KMS-11 (cell line): ENCODE measurements at regions not wholly inside any gene's neighbourhood (a gene's known extent, or its start where the extent isn't known, plus 50 kb on each side); places are given as distances from the start of the nearest gene placed in this dataset.

Source experiments
- H2AFZ ChIP-seq: fragments of 200-600 bp; sonication (generic); 2 replicates; pipeline ENCODE4 v1.6.1; 2016; ENCODE audit warnings: antibody characterized with exemption, mixed run types, low read depth
- H3K27ac ChIP-seq: fragments of 200-600 bp; sonication (generic); 2 replicates; pipeline ENCODE4 v1.6.1; 2016; ENCODE audit warnings: mild to moderate bottlenecking, mixed run types
- H3K27me3 ChIP-seq: fragments of 200-600 bp; sonication (generic); 2 replicates; pipeline ENCODE4 v1.6.1; 2017; ENCODE audit warnings: mild to moderate bottlenecking, low read depth, mixed run types, moderate library complexity; ENCODE audit not compliant: insufficient read depth
- H3K36me3 ChIP-seq: fragments of 200-600 bp; sonication (generic); 2 replicates; pipeline ENCODE4 v1.6.1; 2017; ENCODE audit warnings: mild to moderate bottlenecking, mixed run types; ENCODE audit not compliant: insufficient read depth
- H3K4me1 ChIP-seq: fragments of 200-600 bp; sonication (generic); 2 replicates; pipeline ENCODE4 v1.6.1; 2016; ENCODE audit warnings: mild to moderate bottlenecking, low read depth, mixed run types; ENCODE audit not compliant: poor library complexity, severe bottlenecking
- H3K4me2 ChIP-seq: fragments of 200-600 bp; sonication (generic); 2 replicates; pipeline ENCODE4 v1.7.0; 2016; ENCODE audit warnings: mild to moderate bottlenecking, mixed run types
- H3K4me3 ChIP-seq: fragments of 200-600 bp; sonication (generic); IDR thresholded peaks from 2 replicates; pipeline ENCODE4 v1.6.1; 2017; ENCODE audit warnings: low read depth, low read length, mixed read lengths; ENCODE audit not compliant: insufficient read depth
- H3K79me2 ChIP-seq: fragments of 200-600 bp; sonication (generic); 2 replicates; pipeline ENCODE4 v1.6.1; 2016; ENCODE audit warnings: low read depth, mixed run types; ENCODE audit not compliant: insufficient read depth
- H3K9ac ChIP-seq: fragments of 200-600 bp; sonication (generic); 2 replicates; pipeline ENCODE4 v1.6.1; 2016; ENCODE audit warnings: mild to moderate bottlenecking, mixed run types
- H4K20me1 ChIP-seq: fragments of 200-600 bp; sonication (generic); 2 replicates; pipeline ENCODE4 v1.6.1; 2016; ENCODE audit warnings: mild to moderate bottlenecking, mixed run types; ENCODE audit not compliant: insufficient read depth
- CTCF ChIP-seq: fragments of 200-600 bp; sonication (generic); conservative IDR thresholded peaks from 2 replicates; pipeline ENCODE4 v1.6.1; 2017; ENCODE audit warnings: low read depth, mild to moderate bottlenecking, antibody characterized with exemption, low read length, moderate library complexity, mixed read lengths

DNA sequence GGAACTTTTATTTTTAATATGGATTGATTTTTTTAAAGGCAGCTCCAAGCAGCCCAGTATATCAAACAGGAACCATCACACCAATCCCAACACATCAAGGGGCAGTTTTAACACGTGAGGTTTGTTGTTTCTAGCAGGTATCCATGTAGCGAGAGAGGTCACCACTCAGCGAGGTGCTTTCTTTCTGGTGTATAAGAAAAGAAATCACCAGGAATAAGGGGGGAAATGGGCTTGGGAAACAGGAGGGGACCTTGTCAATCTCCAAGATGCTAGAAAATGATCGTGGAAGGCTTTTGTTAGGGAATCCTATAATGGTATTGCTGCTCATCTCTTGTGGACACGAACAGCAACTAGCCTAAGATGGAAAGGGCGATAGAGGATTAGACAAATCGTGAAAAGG lies 402.9 kb upstream of the ATP11B start:
- 0 out of 2 replicates have a peak overlapping the region, but pooled peaks have one; percentile 58 for H3K27ac ChIP-seq
- no peaks in the 10 kb centered on the region for H3K36me3 ChIP-seq
- no peak overlapping the region for H2AFZ ChIP-seq
- H3K27me3 ChIP-seq, result no peaks in the 10 kb centered on the region
- H3K4me1 ChIP-seq, result peaks cover 92% of the 10 kb centered on the region
- peak overlapping the region; percentile 50; the same call in 1 of the 2 replicates for H3K4me2 ChIP-seq
- TF ChIP-seq CTCF, result no peak
- H3K4me3 ChIP-seq, result no peak overlapping the region
- H3K79me2 ChIP-seq, result no peaks in the 10 kb centered on the region
- no peak overlapping the region for H3K9ac ChIP-seq
- no peaks in the 10 kb centered on the region for H4K20me1 ChIP-seq

GRCh38 chr3:182392182-182392937 lies 400.9 kb upstream of the ATP11B start:
- H3K4me3 ChIP-seq, result no peak overlapping the region
- no peak overlapping the region for H3K27ac ChIP-seq
- no peak overlapping the region; the same call in 1 of the 2 replicates for H2AFZ ChIP-seq
- no peaks in the 10 kb centered on the region for H3K36me3 ChIP-seq
- H3K27me3 ChIP-seq, result no peaks in the 10 kb centered on the region
- no peaks in the 10 kb centered on the region for H4K20me1 ChIP-seq
- peaks cover 94% of the 10 kb centered on the region for H3K4me1 ChIP-seq
- no peak overlapping the region for H3K9ac ChIP-seq
- H3K4me2 ChIP-seq, result peak overlapping the region; percentile 74; the same call in 1 of the 2 replicates
- H3K79me2 ChIP-seq, result no peaks in the 10 kb centered on the region
- peak; percentile 62 for TF ChIP-seq CTCF

GRCh38 chr3:182393151-182393550 lies 400.2 kb upstream of the ATP11B start:
- TF ChIP-seq CTCF, result no peak
- H3K36me3 ChIP-seq, result no peaks in the 10 kb centered on the region
- no peak overlapping the region for H3K27ac ChIP-seq
- peak overlapping the region; percentile 74; the same call in 1 of the 2 replicates for H3K4me2 ChIP-seq
- no peaks in the 10 kb centered on the region for H4K20me1 ChIP-seq
- no peak overlapping the region for H3K4me3 ChIP-seq
- peaks cover 87% of the 10 kb centered on the region for H3K4me1 ChIP-seq
- H2AFZ ChIP-seq, result no peak overlapping the region
- no peaks in the 10 kb centered on the region for H3K27me3 ChIP-seq
- H3K79me2 ChIP-seq, result no peaks in the 10 kb centered on the region
- no peak overlapping the region for H3K9ac ChIP-seq

- Histone ChIP-seq H4K20me1 (no peaks in the 10 kb centered on the region), H3K27me3 (no peaks in the 10 kb centered on the region), H3K79me2 (no peaks in the 10 kb centered on the region), H3K27ac (peak overlapping the region; percentile 43; the same call in 1 of the 2 replicates), H3K4me1 (peaks cover 79% of the 10 kb centered on the region), H3K36me3 (no peaks in the 10 kb centered on the region), H3K4me3 (peak overlapping the region; percentile 51), H3K4me2 (peak overlapping the region; percentile 74), H3K9ac (peak overlapping the region; percentile 17; the same call in 1 of the 2 replicates), H2AFZ (peak overlapping the region; percentile 64)
- TF ChIP-seq CTCF, result no peak
These were observed 399.4 kb upstream of the ATP11B start for GRCh38 chr3:182393830-182394367.
